Endothelial cell of umbilical vein (primary cell): ENCODE measurements at regions not wholly inside any gene's neighbourhood (a gene's known extent, or its start where the extent isn't known, plus 50 kb on each side); places are given as distances from the start of the nearest gene placed in this dataset.

Experiments used
- BruUV-seq: library from RNA; stranded (reverse); fragments of 400-500 nt; replicated peaks from 2 replicates; lab custom pipeline; 2021; lab: Mats Ljungman, UMichigan
- CTCF ChIA-PET: fragments of 300-600, 350-600 bp; sonication (Branson Sonifier 250); formaldehyde crosslinking; loops from one replicate; lab custom pipeline; 2021; ENCODE audit warnings: antibody characterized with exemption, inconsistent platforms; lab: Charles Lee
- POLR2A ChIA-PET: fragments of 300-600, 350-600 bp; sonication (Branson Sonifier 250); formaldehyde crosslinking; loops from one replicate; lab custom pipeline; 2021; ENCODE audit warnings: antibody characterized with exemption, inconsistent platforms; lab: Charles Lee
- DNase-seq: peaks from one replicate; pipeline ENCODE4 v3.0.0-alpha.2; 2011; ENCODE audit warnings: low read depth, low spot score
- FAIRE-seq: peaks from 2 replicates; lab custom pipeline; 2011; peaks lifted over from hg19 to GRCh38; lab: Jason Lieb, UNC
- H2AFZ ChIP-seq: 2 replicates; pipeline ENCODE4 v1.6.0; 2012; ENCODE audit warnings: low read depth, low read length, control low read depth, inconsistent platforms
- H3K27ac ChIP-seq: 2 replicates; pipeline ENCODE4 v1.5.1; 2011; ENCODE audit warnings: low read depth, mild to moderate bottlenecking, control low read depth, low read length, moderate library complexity; ENCODE audit not compliant: insufficient read depth
- H3K27me3 ChIP-seq, 2 experiments: 2 replicates each; pipeline versions ENCODE4 v1.6.0 to v1.6.1; 2011; ENCODE audit warnings: low read length in 2 of 2, mixed read lengths in 1 of 2; ENCODE audit not compliant: control insufficient read depth in 2 of 2, insufficient read depth in 2 of 2
- H3K36me3 ChIP-seq, 2 experiments: 2 replicates in 1 of 2; 3 replicates in 1 of 2; pipeline ENCODE4 v1.5.1; 2011; ENCODE audit warnings: low read length in 2 of 2, mild to moderate bottlenecking in 1 of 2, moderate library complexity in 1 of 2; ENCODE audit not compliant: control insufficient read depth in 2 of 2, insufficient read depth in 2 of 2; ENCODE audit errors: extremely low read depth in 1 of 2
- H3K4me1 ChIP-seq: 3 replicates; pipeline ENCODE4 v1.5.1; 2011; ENCODE audit warnings: mild to moderate bottlenecking, low read length; ENCODE audit not compliant: control insufficient read depth, insufficient read depth; ENCODE audit errors: extremely low read depth
- H3K4me2 ChIP-seq: 2 replicates; pipeline ENCODE4 v1.6.1; 2011; ENCODE audit warnings: low read length, control low read depth, mixed read lengths; ENCODE audit not compliant: insufficient read depth
- H3K4me3 ChIP-seq, 3 experiments: fragments of 200-600 bp in 1 of 3; sonication (generic), shearing (Covaris generic) in 1 of 3; replicated peaks in 1 of 3; 2 replicates each; pipeline ENCODE4 v1.5.1; 2011 to 2016; ENCODE audit warnings: control low read depth in 3 of 3, low read length in 3 of 3, mild to moderate bottlenecking in 2 of 3, inconsistent platforms in 1 of 3, low read depth in 1 of 3, moderate library complexity in 1 of 3; ENCODE audit not compliant: insufficient read depth in 1 of 3
- H3K79me2 ChIP-seq: 2 replicates; pipeline ENCODE4 v1.6.0; 2012; ENCODE audit warnings: low read length, inconsistent platforms; ENCODE audit not compliant: control insufficient read depth, insufficient read depth
- H3K9ac ChIP-seq: replicated peaks from 2 replicates; pipeline ENCODE3; 2011; ENCODE audit warnings: low read length, control low read depth; ENCODE audit not compliant: insufficient read depth; ENCODE audit errors: extremely low read depth
- H3K9me1 ChIP-seq: replicated peaks from 3 replicates; pipeline ENCODE4 v1.6.0; 2011; ENCODE audit warnings: mild to moderate bottlenecking, low read length; ENCODE audit not compliant: control insufficient read depth, insufficient read depth; ENCODE audit errors: extremely low read depth
- H3K9me3 ChIP-seq: replicated peaks from 2 replicates; pipeline ENCODE4 v1.5.1; 2012; ENCODE audit warnings: low read length, inconsistent platforms; ENCODE audit not compliant: control insufficient read depth, insufficient read depth
- H4K20me1 ChIP-seq: replicated peaks from 2 replicates; pipeline ENCODE3; 2011; ENCODE audit warnings: mild to moderate bottlenecking, low read length; ENCODE audit not compliant: control insufficient read depth, insufficient read depth; ENCODE audit errors: extremely low read depth
- CTCF ChIP-seq, 2 donors: IDR thresholded peaks; 1 replicate in 1 of 2; 2 replicates in 1 of 2; pipeline ENCODE4 v1.5.1; 2011; ENCODE audit warnings: low read length in 2 of 2, mild to moderate bottlenecking in 2 of 2, moderate library complexity in 2 of 2, control low read depth in 1 of 2, inconsistent platforms in 1 of 2, low read depth in 1 of 2; ENCODE audit not compliant: insufficient read depth in 1 of 2; ENCODE audit errors: extremely low read depth in 1 of 2
- EZH2 ChIP-seq: IDR thresholded peaks from 2 replicates; pipeline ENCODE4 v1.6.1; 2012; ENCODE audit warnings: borderline replicate concordance, low read depth, mild to moderate bottlenecking, moderate library complexity, low read length, inconsistent platforms; ENCODE audit not compliant: severe bottlenecking
- FOS ChIP-seq: IDR thresholded peaks from 2 replicates; pipeline ENCODE4 v1.6.1; 2011; ENCODE audit warnings: mild to moderate bottlenecking, low read length, moderate library complexity, borderline replicate concordance; ENCODE audit not compliant: insufficient read depth
- GATA2 ChIP-seq: IDR thresholded peaks from 2 replicates; pipeline ENCODE4 v1.7.0; 2011; ENCODE audit warnings: low read depth, mild to moderate bottlenecking, moderate library complexity, mixed read lengths, low read length; ENCODE audit not compliant: insufficient read length, insufficient read depth
- JUN ChIP-seq: IDR thresholded peaks from 2 replicates; pipeline ENCODE4 v1.6.1; 2011; ENCODE audit warnings: borderline replicate concordance, low read depth; ENCODE audit not compliant: insufficient read length, insufficient read depth
- MAX ChIP-seq: IDR thresholded peaks from 2 replicates; pipeline ENCODE4 v1.6.1; 2011; ENCODE audit not compliant: insufficient read depth, insufficient read length
- MYC ChIP-seq: IDR thresholded peaks from one replicate; pipeline ENCODE4 v1.6.1; 2011; ENCODE audit warnings: mild to moderate bottlenecking, low read depth, low read length
- POLR2A ChIP-seq: IDR thresholded peaks from 2 replicates; pipeline ENCODE4 v1.6.1; 2012; ENCODE audit warnings: low read depth, mild to moderate bottlenecking, control low read depth, low read length
- POLR2AphosphoS5 ChIP-seq: IDR thresholded peaks from 2 replicates; pipeline ENCODE4 v1.6.1; 2012; ENCODE audit warnings: low read depth, mild to moderate bottlenecking, control low read depth, low read length, moderate library complexity; ENCODE audit not compliant: insufficient read depth
- dilution Hi-C: fragments of 300-500 bp; cut with MboI; formaldehyde crosslinking; loops from one replicate; pipeline ENCODE4 v1.15.0; 2019; ENCODE audit warnings: low sequenced_read_pairs; ENCODE audit not compliant: extremely low pct_ligation_motif_present
- intact Hi-C: fragments of 100-400 bp; cut with micrococcal nuclease; formaldehyde crosslinking; loops from one replicate; pipeline ENCODE4 v1.10.0; 2022

- TF ChIP-seq GATA2 (no peak), FOS (no peak), MAX (no peak), MYC (no peak), POLR2AphosphoS5 (no peak), JUN (no peak), POLR2A (no peak), EZH2 (no peak), CTCF (IDR thresholded peaks at IDR 0.05; ENCODE audit: extremely low read depth in 1 of 2, insufficient read depth in 1 of 2, low read depth in 1 of 2, low read length in 2 of 2) (no peak)
- H2AFZ ChIP-seq = no peak overlapping the region
- intact Hi-C loops = no loop called here
- no peaks in the 10 kb centered on the region for H3K9me1 ChIP-seq
- peaks cover 0 to 2% of the 10 kb centered on the region in 2 experiments for H3K27me3 ChIP-seq
- H3K79me2 ChIP-seq = no peaks in the 10 kb centered on the region
- FAIRE-seq (no peak), DNase-seq (no peak)
- ChIA-PET POLR2A (no interaction called here), CTCF (no interaction called here)
- no peak overlapping the region for H3K9ac ChIP-seq
- no peak overlapping the region for H3K4me3 ChIP-seq
- no peaks in the 10 kb centered on the region for H3K4me1 ChIP-seq
- BruUV-seq = no TSS peak
- no peak overlapping the region for H3K4me2 ChIP-seq
- dilution Hi-C loops = no loop called here
- no peaks in the 10 kb centered on the region for H3K36me3 ChIP-seq
- no peaks in the 10 kb centered on the region for H4K20me1 ChIP-seq
- H3K27ac ChIP-seq = no peak overlapping the region
- H3K9me3 ChIP-seq = no peaks in the 10 kb centered on the region
Observed at GRCh38 chr4:149927514-149927913, 111.9 kb upstream of the IQCM start.
